Pancreas (tissue), 10 donors: ENCODE measurements at regions not wholly inside any gene's neighbourhood (a gene's known extent, or its start where the extent isn't known, plus 50 kb on each side); places are given as distances from the start of the nearest gene placed in this dataset.

Source experiments
- ATAC-seq, 4 donors: fragments of 200-7000 bp; cut with Tn5 transposase; one replicate each; pipeline versions ENCODE4 v1.8.0 to v1.9.1; 2020; ENCODE audit warnings: mild to moderate bottlenecking in 4 of 4, moderate library complexity in 4 of 4
- DNase-seq, 6 donors: peaks; one replicate each; pipeline ENCODE4 v3.0.0-alpha.2; 2020
- FAIRE-seq: peaks from 2 replicates; lab custom pipeline; 2012; peaks lifted over from hg19 to GRCh38; lab: Jason Lieb, UNC
- H3K27ac ChIP-seq, 4 donors: fragments of 200-600 bp; sonication (generic); 1 replicate in 3 of 4; 2 replicates in 1 of 4; pipeline versions ENCODE4 v1.5.0 to v1.8.0; 2020
- H3K27me3 ChIP-seq, 4 donors: fragments of 200-600 bp; one replicate each; pipeline ENCODE4 v1.8.0; 2021
- H3K36me3 ChIP-seq, 3 donors: fragments of 200-600 bp; sonication (generic) in 1 of 3; one replicate each; pipeline versions ENCODE4 v1.5.0 to v1.8.0; 2020 to 2021
- H3K4me1 ChIP-seq, 3 donors: fragments of 200-600 bp; one replicate each; pipeline ENCODE4 v1.8.0; 2021
- H3K4me3 ChIP-seq, 4 donors: fragments of 200-600 bp; sonication (generic) in 2 of 4; one replicate each; pipeline versions ENCODE4 v1.5.0 to v1.8.0; 2020 to 2021
- H3K9me3 ChIP-seq, 4 donors: fragments of 200-600 bp; one replicate each; pipeline ENCODE4 v1.8.0; 2021
- CTCF ChIP-seq, 4 donors: fragments of 200-600 bp; sonication (generic) in 3 of 4; IDR thresholded peaks; one replicate each; pipeline versions ENCODE4 v1.5.0 to v1.8.0; 2021; ENCODE audit warnings: antibody characterized with exemption in 4 of 4
- WGBS, 2 donors: extraction: QIAGEN DNeasy Blood & Tissue Kit; methylation state at CpG; one replicate each; pipeline ENCODE4 v1.1.7; 2013; 5-methylcytosine and 5-hydroxymethylcytosine counted together
- intact Hi-C, 3 donors: fragments of 100-400 bp; cut with DNase I; formaldehyde crosslinking; loops; one replicate each; pipeline versions ENCODE4 v1.11.1 to v1.14.2; 2022
- donor health status: healthy with polysubstance abuse.
- donor health status: DM: no; HTN: no; CAD: no; lungs with moderate emphysema.
- donor health status: DM: no; HTN: no; CAD: no.
- donor health status: control.
- donor health status: control.
- donor health status: Bipolar disorder and iron deficiency.
- donor health status: DM: yes; HTN: yes; CAD: no.
- donor health status: DM: no; HTN: no; CAD: no.
- donor health status: DM: no; HTN: no; CAD: no.
- donor health status: DM: yes; HTN: yes; CAD: no.

- no peak for FAIRE-seq
Measured at GRCh38 chr3:117565777-117566176, 856.2 kb downstream of the TUSC7 start.

GRCh38 chr3:117566926-117567325 is 857.3 kb downstream of the TUSC7 start:
- H3K9me3 ChIP-seq: no peaks in the 10 kb centered on the region
- no peak for TF ChIP-seq CTCF (IDR thresholded peaks at IDR 0.05)
- FAIRE-seq: no peak
- intact Hi-C loops: no loop called here
- no peak overlapping the region for H3K4me3 ChIP-seq
- no peaks in the 10 kb centered on the region for H3K4me1 ChIP-seq
- no peak overlapping the region for H3K27ac ChIP-seq
- 62 to 68% methylated on average over 2 of the region's 2 CpGs for WGBS, 2 donors
- ATAC-seq: no peak
- no peaks in the 10 kb centered on the region for H3K36me3 ChIP-seq
- H3K27me3 ChIP-seq: no peaks in the 10 kb centered on the region
- DNase-seq: no peak

More at GRCh38 chr3:117565777-117566176, 856.2 kb downstream of the TUSC7 start:
- H3K4me1 ChIP-seq: no peaks in the 10 kb centered on the region
- no peak overlapping the region for H3K4me3 ChIP-seq
- no peak for TF ChIP-seq CTCF (IDR thresholded peaks at IDR 0.05)
- intact Hi-C loops: no loop called here
- H3K36me3 ChIP-seq: no peaks in the 10 kb centered on the region
- ATAC-seq: no peak
- no peak overlapping the region for H3K27ac ChIP-seq
- H3K27me3 ChIP-seq: no peaks in the 10 kb centered on the region
- no peak for DNase-seq
- no peaks in the 10 kb centered on the region for H3K9me3 ChIP-seq

GRCh38 chr3:117567382-117567781 is 857.8 kb downstream of the TUSC7 start:
- Histone ChIP-seq H3K4me1 (no peaks in the 10 kb centered on the region), H3K9me3 (no peaks in the 10 kb centered on the region), H3K4me3 (no peak overlapping the region), H3K36me3 (no peaks in the 10 kb centered on the region), H3K27me3 (no peaks in the 10 kb centered on the region), H3K27ac (no peak overlapping the region)
- ATAC-seq (no peak), DNase-seq (no peak), FAIRE-seq (no peak)
- intact Hi-C loops: no loop called here
- no peak for TF ChIP-seq CTCF (IDR thresholded peaks at IDR 0.05)
- WGBS, 2 donors: 11 to 32% methylated on average over 3 of the region's 3 CpGs

GRCh38 chr3:117567906-117568305 is 858.3 kb downstream of the TUSC7 start:
- intact Hi-C loops: no loop called here
- Histone ChIP-seq H3K27me3 (no peaks in the 10 kb centered on the region), H3K9me3 (no peaks in the 10 kb centered on the region), H3K4me3 (no peak overlapping the region), H3K27ac (no peak overlapping the region), H3K36me3 (no peaks in the 10 kb centered on the region), H3K4me1 (no peaks in the 10 kb centered on the region)
- FAIRE-seq (no peak), ATAC-seq (no peak), DNase-seq (no peak)
- TF ChIP-seq CTCF (IDR thresholded peaks at IDR 0.05): no peak

GRCh38 chr3:117572786-117573185 is 863.2 kb downstream of the TUSC7 start:
- no peak for ATAC-seq

More at GRCh38 chr3:117572786-117573185, 863.2 kb downstream of the TUSC7 start:
- intact Hi-C loops: no loop called here
- H3K4me1 ChIP-seq: no peaks in the 10 kb centered on the region
- no peak overlapping the region for H3K27ac ChIP-seq
- DNase-seq: no peak
- 82 to 85% methylated on average over 1 of the region's 1 CpG for WGBS, 2 donors
- no peak overlapping the region for H3K4me3 ChIP-seq
- H3K27me3 ChIP-seq: no peaks in the 10 kb centered on the region
- no peaks in the 10 kb centered on the region for H3K36me3 ChIP-seq
- TF ChIP-seq CTCF (IDR thresholded peaks at IDR 0.05): no peak
- H3K9me3 ChIP-seq: no peaks in the 10 kb centered on the region
- FAIRE-seq: no peak
